GM23338 (cell line): ENCODE measurements at regions not wholly inside any gene's neighbourhood (a gene's known extent, or its start where the extent isn't known, plus 50 kb on each side); places are given as distances from the start of the nearest gene placed in this dataset.

Experiments
- CREB1 ChIP-seq: fragments of 250-450 bp; sonication (Bioruptor Pico); IDR thresholded peaks from 2 replicates; pipeline ENCODE4 v1.5.0; 2020; ENCODE audit warnings: low read depth, mild to moderate bottlenecking, moderate library complexity
- EZH2 ChIP-seq: fragments of 200-600 bp; sonication (generic); IDR thresholded peaks from one replicate; pipeline ENCODE4 v1.8.0; 2017; ENCODE audit warnings: antibody characterized with exemption, mild to moderate bottlenecking, low read depth; ENCODE audit not compliant: unreplicated experiment
- EZH2phosphoT487 ChIP-seq: fragments of 200-600 bp; sonication (generic); IDR thresholded peaks from one replicate; pipeline ENCODE4 v1.8.1; 2018; ENCODE audit warnings: antibody characterized with exemption; ENCODE audit not compliant: unreplicated experiment
- JUNB ChIP-seq: IDR thresholded peaks from one replicate; pipeline ENCODE4 v1.6.1; 2016; ENCODE audit warnings: antibody characterized with exemption; ENCODE audit not compliant: unreplicated experiment
- POLR2AphosphoS5 ChIP-seq: IDR thresholded peaks from 2 replicates; pipeline ENCODE4 v1.6.1; 2016; ENCODE audit warnings: antibody characterized with exemption, low read depth
- ZNF331 ChIP-seq: fragments of 250-450 bp; sonication (Bioruptor Pico); IDR thresholded peaks from 2 replicates; pipeline ENCODE4 v1.5.0; 2020; ENCODE audit warnings: low read depth, mild to moderate bottlenecking, moderate library complexity
- TF ChIP-seq, protein P1 (sequence below), 2 experiments: fragments of 200-600 bp in 1 of 2; sonication (generic) in 1 of 2; conservative IDR thresholded peaks; 2 replicates each; pipeline versions ENCODE4 v1.5.1 to v1.6.1; 2016 to 2017; ENCODE audit warnings: antibody characterized with exemption in 2 of 2, low read depth in 2 of 2, mild to moderate bottlenecking in 2 of 2, moderate library complexity in 1 of 2
- TF ChIP-seq, protein P2 (sequence below): IDR thresholded peaks from 2 replicates; pipeline ENCODE4 v1.6.1; 2016; ENCODE audit warnings: antibody characterized with exemption
- TF ChIP-seq, protein P3 (sequence below): IDR thresholded peaks from one replicate; pipeline ENCODE4 v1.6.1; 2018; ENCODE audit warnings: antibody characterized with exemption; ENCODE audit not compliant: unreplicated experiment

DNA sequence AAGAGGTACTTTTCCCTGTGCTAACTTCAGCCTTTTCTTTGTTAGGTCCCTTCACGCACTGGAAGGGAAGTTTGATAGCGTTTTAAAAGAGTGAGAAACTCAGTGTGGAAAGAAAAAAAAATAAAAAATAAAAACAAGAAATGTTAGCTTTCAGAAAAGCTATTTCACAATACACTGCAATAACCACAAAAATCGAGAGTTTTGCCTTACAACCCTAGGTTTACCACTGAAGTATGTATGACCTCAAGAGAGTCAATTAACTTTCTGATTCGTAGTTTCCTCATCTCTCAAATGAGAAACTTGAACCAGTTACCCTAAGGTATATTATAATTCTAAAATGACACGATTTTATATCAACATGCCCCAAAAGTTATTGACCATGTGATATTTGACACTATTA lies 93.9 kb upstream of the JADE1 start:
- TF ChIP-seq EZH2 (no peak), CREB1 (CRISPR knock-in tag) (no peak), POLR2AphosphoS5 (no peak), ZNF331 (no peak), EZH2phosphoT487 (no peak), JUNB (no peak)
- TF ChIP-seq, protein P1, sequence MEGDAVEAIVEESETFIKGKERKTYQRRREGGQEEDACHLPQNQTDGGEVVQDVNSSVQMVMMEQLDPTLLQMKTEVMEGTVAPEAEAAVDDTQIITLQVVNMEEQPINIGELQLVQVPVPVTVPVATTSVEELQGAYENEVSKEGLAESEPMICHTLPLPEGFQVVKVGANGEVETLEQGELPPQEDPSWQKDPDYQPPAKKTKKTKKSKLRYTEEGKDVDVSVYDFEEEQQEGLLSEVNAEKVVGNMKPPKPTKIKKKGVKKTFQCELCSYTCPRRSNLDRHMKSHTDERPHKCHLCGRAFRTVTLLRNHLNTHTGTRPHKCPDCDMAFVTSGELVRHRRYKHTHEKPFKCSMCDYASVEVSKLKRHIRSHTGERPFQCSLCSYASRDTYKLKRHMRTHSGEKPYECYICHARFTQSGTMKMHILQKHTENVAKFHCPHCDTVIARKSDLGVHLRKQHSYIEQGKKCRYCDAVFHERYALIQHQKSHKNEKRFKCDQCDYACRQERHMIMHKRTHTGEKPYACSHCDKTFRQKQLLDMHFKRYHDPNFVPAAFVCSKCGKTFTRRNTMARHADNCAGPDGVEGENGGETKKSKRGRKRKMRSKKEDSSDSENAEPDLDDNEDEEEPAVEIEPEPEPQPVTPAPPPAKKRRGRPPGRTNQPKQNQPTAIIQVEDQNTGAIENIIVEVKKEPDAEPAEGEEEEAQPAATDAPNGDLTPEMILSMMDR (conservative IDR thresholded peaks at IDR 0.05; ENCODE audit: low read depth in 2 of 2), result no peak
- TF ChIP-seq, protein P2, sequence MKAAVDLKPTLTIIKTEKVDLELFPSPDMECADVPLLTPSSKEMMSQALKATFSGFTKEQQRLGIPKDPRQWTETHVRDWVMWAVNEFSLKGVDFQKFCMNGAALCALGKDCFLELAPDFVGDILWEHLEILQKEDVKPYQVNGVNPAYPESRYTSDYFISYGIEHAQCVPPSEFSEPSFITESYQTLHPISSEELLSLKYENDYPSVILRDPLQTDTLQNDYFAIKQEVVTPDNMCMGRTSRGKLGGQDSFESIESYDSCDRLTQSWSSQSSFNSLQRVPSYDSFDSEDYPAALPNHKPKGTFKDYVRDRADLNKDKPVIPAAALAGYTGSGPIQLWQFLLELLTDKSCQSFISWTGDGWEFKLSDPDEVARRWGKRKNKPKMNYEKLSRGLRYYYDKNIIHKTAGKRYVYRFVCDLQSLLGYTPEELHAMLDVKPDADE, result no peak
- TF ChIP-seq, protein P3, sequence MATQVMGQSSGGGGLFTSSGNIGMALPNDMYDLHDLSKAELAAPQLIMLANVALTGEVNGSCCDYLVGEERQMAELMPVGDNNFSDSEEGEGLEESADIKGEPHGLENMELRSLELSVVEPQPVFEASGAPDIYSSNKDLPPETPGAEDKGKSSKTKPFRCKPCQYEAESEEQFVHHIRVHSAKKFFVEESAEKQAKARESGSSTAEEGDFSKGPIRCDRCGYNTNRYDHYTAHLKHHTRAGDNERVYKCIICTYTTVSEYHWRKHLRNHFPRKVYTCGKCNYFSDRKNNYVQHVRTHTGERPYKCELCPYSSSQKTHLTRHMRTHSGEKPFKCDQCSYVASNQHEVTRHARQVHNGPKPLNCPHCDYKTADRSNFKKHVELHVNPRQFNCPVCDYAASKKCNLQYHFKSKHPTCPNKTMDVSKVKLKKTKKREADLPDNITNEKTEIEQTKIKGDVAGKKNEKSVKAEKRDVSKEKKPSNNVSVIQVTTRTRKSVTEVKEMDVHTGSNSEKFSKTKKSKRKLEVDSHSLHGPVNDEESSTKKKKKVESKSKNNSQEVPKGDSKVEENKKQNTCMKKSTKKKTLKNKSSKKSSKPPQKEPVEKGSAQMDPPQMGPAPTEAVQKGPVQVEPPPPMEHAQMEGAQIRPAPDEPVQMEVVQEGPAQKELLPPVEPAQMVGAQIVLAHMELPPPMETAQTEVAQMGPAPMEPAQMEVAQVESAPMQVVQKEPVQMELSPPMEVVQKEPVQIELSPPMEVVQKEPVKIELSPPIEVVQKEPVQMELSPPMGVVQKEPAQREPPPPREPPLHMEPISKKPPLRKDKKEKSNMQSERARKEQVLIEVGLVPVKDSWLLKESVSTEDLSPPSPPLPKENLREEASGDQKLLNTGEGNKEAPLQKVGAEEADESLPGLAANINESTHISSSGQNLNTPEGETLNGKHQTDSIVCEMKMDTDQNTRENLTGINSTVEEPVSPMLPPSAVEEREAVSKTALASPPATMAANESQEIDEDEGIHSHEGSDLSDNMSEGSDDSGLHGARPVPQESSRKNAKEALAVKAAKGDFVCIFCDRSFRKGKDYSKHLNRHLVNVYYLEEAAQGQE, result no peak
